Sigmoid colon (tissue), 3 donors: ENCODE measurements at regions not wholly inside any gene's neighbourhood (a gene's known extent, or its start where the extent isn't known, plus 50 kb on each side); places are given as distances from the start of the nearest gene placed in this dataset.

ENCODE experiments used
- CTCF ChIP-seq, 4 experiments: fragments of 450-650 bp in 3 of 4; fragments of 200-600 bp in 1 of 4; IDR thresholded peaks; one replicate each; pipeline ENCODE4 v1.5.1; 2016 to 2019; ENCODE audit warnings: antibody characterized with exemption in 4 of 4, mild to moderate bottlenecking in 3 of 4, moderate library complexity in 2 of 4
- POLR2A ChIP-seq, 2 donors: fragments of 450-650 bp; IDR thresholded peaks; one replicate each; pipeline ENCODE4 v1.6.1; 2016; ENCODE audit warnings: antibody characterized with exemption in 2 of 2, mild to moderate bottlenecking in 2 of 2, moderate library complexity in 2 of 2

GRCh38 chr10:32123021-32123420 is 66.8 kb upstream of the KIF5B start:
- TF ChIP-seq CTCF (IDR thresholded peaks at IDR 0.05): no peak
- TF ChIP-seq POLR2A (IDR thresholded peaks at IDR 0.05): no peak
